DMS114 treated with DMSO at 0.1 percent for 48 hours (cell line): ENCODE measurements at regions not wholly inside any gene's neighbourhood (a gene's known extent, or its start where the extent isn't known, plus 50 kb on each side); places are given as distances from the start of the nearest gene placed in this dataset.

ENCODE experiments used
- DNase-seq: peaks from one replicate; lab custom pipeline; 2025; ENCODE audit not compliant: unreplicated experiment; lab: John Stamatoyannopoulos, UW

GRCh38 chr6:67285770-67286495, 1349.1 kb upstream of the ADGRB3 start:
- DNase-seq, result no peak

GRCh38 chr6:67277312-67277711, 1357.8 kb upstream of the ADGRB3 start:
- DNase-seq, result no peak

GRCh38 chr6:67265996-67266921, 1368.8 kb upstream of the ADGRB3 start:
- no peak for DNase-seq

GRCh38 chr6:67252663-67253062, 1382.4 kb upstream of the ADGRB3 start:
- no peak for DNase-seq

- DNase-seq, result no peak
These were observed 1387.0 kb upstream of the ADGRB3 start for GRCh38 chr6:67248077-67248476.

GRCh38 chr6:67244037-67244436, 1391.0 kb upstream of the ADGRB3 start:
- DNase-seq, result no peak

GRCh38 chr6:67237277-67237676, 1397.8 kb upstream of the ADGRB3 start:
- DNase-seq, result no peak

GRCh38 chr6:67231092-67231491, 1404.0 kb upstream of the ADGRB3 start:
- no peak for DNase-seq

- DNase-seq, result no peak
These were observed 1410.1 kb upstream of the ADGRB3 start for GRCh38 chr6:67224989-67225388.

GRCh38 chr6:67221226-67221625, 1413.9 kb upstream of the ADGRB3 start:
- DNase-seq, result no peak

- no peak for DNase-seq
These were observed 1415.7 kb upstream of the ADGRB3 start for GRCh38 chr6:67219346-67219745.

GRCh38 chr6:67212584-67212983, 1422.5 kb upstream of the ADGRB3 start:
- no peak for DNase-seq

- DNase-seq, result no peak
These were observed 1424.6 kb upstream of the ADGRB3 start for GRCh38 chr6:67210450-67210849.

GRCh38 chr6:67201563-67201962, 1433.5 kb upstream of the ADGRB3 start:
- DNase-seq, result no peak

GRCh38 chr6:67200626-67201403, 1434.3 kb upstream of the ADGRB3 start:
- DNase-seq, result no peak

GRCh38 chr6:67199425-67199824, 1435.7 kb upstream of the ADGRB3 start:
- DNase-seq, result no peak

- no peak for DNase-seq
These were observed 1444.3 kb upstream of the ADGRB3 start for GRCh38 chr6:67190733-67191132.

- no peak for DNase-seq
These were observed 1450.7 kb upstream of the ADGRB3 start for GRCh38 chr6:67184405-67184804.

- DNase-seq, result no peak
These were observed 1460.0 kb upstream of the ADGRB3 start for GRCh38 chr6:67175101-67175500.

- DNase-seq, result no peak
These were observed 1458.6 kb upstream of the EYS start for GRCh38 chr6:67165606-67166005.

GRCh38 chr6:67160820-67161219, 1453.8 kb upstream of the EYS start:
- no peak for DNase-seq
